GM12874 (cell line): ENCODE measurements at regions not wholly inside any gene's neighbourhood (a gene's known extent, or its start where the extent isn't known, plus 50 kb on each side); places are given as distances from the start of the nearest gene placed in this dataset.

Source experiments
- TF ChIP-seq, protein P1 (sequence below): IDR thresholded peaks from 2 replicates; pipeline ENCODE4 v1.5.1; 2011; ENCODE audit warnings: low read depth, mild to moderate bottlenecking, control low read depth, low read length, moderate library complexity; ENCODE audit not compliant: insufficient read depth

DNA sequence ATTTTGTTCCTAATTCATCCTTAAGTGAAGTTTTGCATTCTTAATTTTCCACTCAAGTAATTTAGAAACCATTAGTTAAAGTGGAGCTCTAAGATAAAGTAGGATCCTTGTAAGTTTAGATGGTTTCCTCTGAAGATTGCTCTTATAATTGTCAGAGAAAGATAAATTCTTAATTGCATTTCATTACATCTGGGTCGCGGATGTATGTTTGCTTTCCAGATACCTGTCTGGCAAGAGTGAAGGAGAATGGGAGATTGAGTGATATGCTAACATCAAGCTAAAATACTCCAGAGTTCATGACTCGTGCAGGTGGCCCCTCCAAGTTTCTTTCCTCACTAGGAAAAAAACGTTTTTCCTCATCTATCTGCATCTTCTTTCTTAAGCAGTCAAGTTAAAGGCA lies 361.8 kb downstream of the DOK5 start:
- TF ChIP-seq, protein P1, sequence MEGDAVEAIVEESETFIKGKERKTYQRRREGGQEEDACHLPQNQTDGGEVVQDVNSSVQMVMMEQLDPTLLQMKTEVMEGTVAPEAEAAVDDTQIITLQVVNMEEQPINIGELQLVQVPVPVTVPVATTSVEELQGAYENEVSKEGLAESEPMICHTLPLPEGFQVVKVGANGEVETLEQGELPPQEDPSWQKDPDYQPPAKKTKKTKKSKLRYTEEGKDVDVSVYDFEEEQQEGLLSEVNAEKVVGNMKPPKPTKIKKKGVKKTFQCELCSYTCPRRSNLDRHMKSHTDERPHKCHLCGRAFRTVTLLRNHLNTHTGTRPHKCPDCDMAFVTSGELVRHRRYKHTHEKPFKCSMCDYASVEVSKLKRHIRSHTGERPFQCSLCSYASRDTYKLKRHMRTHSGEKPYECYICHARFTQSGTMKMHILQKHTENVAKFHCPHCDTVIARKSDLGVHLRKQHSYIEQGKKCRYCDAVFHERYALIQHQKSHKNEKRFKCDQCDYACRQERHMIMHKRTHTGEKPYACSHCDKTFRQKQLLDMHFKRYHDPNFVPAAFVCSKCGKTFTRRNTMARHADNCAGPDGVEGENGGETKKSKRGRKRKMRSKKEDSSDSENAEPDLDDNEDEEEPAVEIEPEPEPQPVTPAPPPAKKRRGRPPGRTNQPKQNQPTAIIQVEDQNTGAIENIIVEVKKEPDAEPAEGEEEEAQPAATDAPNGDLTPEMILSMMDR: no peak

DNA sequence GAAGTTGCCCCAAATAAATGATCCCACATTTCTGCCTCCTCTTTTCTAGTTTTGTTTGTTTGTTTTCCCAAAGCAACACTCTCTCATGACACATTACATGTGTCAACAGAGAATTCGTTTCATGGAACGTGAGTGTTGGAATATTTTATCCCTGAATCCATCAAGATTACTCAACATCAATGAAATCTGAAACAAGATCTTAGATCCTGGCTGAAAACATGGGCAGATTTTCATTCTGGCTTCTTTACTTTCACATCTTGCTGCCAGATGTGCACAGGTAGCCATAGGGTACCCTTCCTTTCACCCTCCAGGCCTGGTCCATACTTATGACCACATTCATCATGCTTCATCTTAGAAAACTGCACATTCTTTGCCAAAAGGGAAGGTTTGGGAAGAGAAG lies 347.0 kb downstream of the DOK5 start:
- TF ChIP-seq, protein P1: no peak

DNA sequence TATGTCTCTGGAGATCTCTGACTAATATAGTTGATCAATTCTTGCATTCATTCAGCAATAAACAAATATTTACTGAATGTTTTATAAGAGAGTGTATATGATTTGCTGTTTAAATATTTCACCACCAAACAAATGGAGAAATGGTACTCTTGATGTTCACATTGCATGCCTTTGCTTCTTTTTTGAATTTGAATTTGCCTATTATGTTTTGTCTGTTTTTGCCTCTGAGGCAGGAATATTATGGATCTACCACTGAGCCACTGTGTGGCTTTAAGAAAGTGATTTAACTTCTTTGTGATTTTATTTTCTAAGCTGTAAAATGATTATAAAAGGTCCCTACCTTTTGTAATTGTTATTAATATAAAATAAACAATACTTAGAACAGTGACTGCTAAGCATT lies 345.0 kb downstream of the DOK5 start:
- TF ChIP-seq, protein P1: no peak

DNA sequence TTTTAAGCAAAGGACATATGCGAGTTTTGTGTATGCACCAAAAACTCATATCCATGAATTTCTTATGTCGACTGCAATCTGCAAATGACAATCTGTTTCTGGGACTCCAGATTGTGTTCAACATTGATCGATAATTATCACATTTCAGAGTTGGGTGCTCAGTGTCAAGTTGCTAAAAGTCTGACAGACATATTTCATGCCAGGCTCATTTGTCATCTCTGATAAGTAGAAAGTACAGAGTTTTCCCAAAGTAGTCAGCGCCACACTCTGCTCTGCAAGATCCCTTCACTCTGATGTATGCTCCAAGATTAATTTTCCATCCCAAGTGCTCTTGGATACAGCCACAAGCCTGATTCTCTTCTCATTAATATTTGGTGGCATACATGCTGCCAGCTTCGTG lies 331.1 kb downstream of the DOK5 start:
- TF ChIP-seq, protein P1: no peak

DNA sequence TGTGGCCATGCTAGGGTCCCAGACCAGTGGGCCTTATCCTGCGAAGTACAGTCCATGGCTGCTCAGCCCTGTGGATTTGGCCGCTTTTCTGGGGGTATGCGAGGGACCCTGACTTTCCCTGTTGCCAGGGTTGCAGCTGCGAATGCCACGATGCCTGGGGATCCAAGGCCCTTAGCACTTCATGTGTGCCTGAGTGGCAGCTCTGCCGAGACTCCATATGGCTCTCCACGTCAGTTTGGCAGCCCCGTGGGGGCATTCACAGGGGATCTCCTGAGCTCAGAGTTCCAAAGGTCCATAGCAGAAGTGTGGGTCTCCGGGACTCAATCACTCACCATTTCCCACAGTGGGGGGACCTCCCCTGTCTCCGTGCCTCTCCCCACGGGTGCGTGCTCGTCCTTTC lies 319.5 kb downstream of the DOK5 start:
- TF ChIP-seq, protein P1: no peak

DNA sequence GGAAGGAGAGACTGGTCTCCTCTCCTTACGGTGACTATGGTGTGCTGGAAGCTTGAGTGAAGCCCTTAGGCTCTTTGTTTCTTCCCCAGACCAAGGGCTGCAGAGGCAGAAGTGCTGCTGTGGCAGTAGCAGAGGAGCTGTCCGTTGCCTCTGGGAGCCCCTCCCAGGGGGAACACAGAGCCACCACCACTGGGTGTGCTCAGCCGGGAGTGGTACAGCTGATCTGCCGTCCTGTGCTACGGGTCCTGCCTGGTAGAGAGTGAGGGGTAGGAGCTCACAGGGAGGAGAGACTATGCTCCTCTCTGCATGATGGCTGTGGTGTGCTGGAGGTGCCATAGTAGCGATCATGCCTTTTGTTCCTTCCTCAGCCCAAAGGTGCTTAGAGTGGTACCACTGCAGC lies 318.7 kb downstream of the DOK5 start:
- TF ChIP-seq, protein P1: no peak

DNA sequence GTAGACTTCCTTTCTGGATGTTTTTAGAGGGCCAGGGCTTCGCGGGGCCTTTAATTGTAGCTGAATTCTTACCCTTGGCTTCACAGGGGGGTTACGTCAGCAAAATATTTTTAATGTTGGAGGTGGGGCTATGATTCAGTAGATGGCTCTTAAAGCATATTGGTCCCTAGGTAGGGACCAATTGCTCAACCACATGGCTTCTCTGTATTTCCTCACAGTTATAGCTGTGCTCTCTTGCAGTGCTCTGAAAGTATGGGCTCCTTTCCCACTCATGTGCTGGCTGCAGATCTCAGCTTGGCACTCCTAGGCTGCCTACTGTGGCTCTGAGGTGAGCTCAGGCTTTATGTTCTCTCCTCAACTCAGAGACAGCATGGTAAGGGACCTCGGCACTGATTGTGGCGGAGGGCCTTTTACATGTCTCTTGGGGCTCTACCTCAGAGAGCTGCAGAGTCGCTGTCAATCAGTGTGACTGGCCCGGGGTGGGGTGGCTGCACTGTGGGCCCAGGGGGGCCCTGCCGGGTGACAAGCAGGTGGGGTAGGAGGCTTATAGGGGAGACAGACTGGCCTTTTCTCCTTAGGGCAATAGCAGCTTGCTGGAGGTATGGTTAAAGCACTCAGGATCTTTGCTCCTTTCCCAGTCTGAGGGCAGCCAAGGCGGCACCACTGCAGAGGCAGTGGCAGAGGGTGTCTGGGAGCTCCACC lies 318.0 kb downstream of the DOK5 start:
- TF ChIP-seq, protein P1: no peak
